GM23338 (cell line): ENCODE measurements at regions not wholly inside any gene's neighbourhood (a gene's known extent, or its start where the extent isn't known, plus 50 kb on each side); places are given as distances from the start of the nearest gene placed in this dataset.

Experiments used
- ATAC-seq: fragments of 200-7000 bp; cut with Tn5 transposase; 3 replicates; pipeline ENCODE4 v1.9.1; 2020
- DNase-seq: peaks from one replicate; pipeline ENCODE4 v3.0.0-alpha.2; 2015; ENCODE audit warnings: low spot score
- H2AFZ ChIP-seq: fragments of 200-600 bp; sonication (generic); 2 replicates; pipeline ENCODE4 v1.8.0; 2016; ENCODE audit warnings: antibody characterized with exemption, mild to moderate bottlenecking, moderate library complexity
- H3F3A ChIP-seq: fragments of 200-600 bp; sonication (generic); replicated peaks from 2 replicates; pipeline ENCODE4 v1.8.0; 2017; ENCODE audit warnings: antibody characterized with exemption, mixed run types, low read depth
- H3K27ac ChIP-seq: fragments of 200-600 bp; sonication (generic); 2 replicates; pipeline ENCODE4 v1.6.1; 2016; ENCODE audit warnings: low read depth
- H3K27me3 ChIP-seq: fragments of 200-600 bp; sonication (generic); 2 replicates; pipeline ENCODE4 v1.8.0; 2016; ENCODE audit warnings: mild to moderate bottlenecking, mixed run types, moderate library complexity; ENCODE audit not compliant: insufficient read depth
- H3K36me3 ChIP-seq: fragments of 200-600 bp; sonication (generic); 2 replicates; pipeline ENCODE4 v1.8.0; 2016; ENCODE audit warnings: mild to moderate bottlenecking; ENCODE audit not compliant: insufficient read depth
- H3K4me1 ChIP-seq: fragments of 200-600 bp; sonication (generic); 2 replicates; pipeline ENCODE4 v1.8.0; 2016; ENCODE audit warnings: mild to moderate bottlenecking, moderate library complexity; ENCODE audit not compliant: insufficient read depth
- H3K4me2 ChIP-seq: fragments of 200-600 bp; sonication (generic); 2 replicates; pipeline ENCODE4 v1.7.1; 2017; ENCODE audit warnings: mixed run types
- H3K4me3 ChIP-seq: fragments of 200-600 bp; sonication (generic); 2 replicates; pipeline ENCODE4 v1.6.1; 2016; ENCODE audit warnings: mixed run types
- H3K79me2 ChIP-seq: fragments of 200-600 bp; sonication (generic); replicated peaks from 2 replicates; pipeline ENCODE4 v1.8.0; 2017; ENCODE audit warnings: mild to moderate bottlenecking; ENCODE audit not compliant: insufficient read depth
- H3K9me2 ChIP-seq: fragments of 200-600 bp; sonication (generic); 2 replicates; pipeline ENCODE4 v1.8.0; 2017; ENCODE audit not compliant: insufficient read depth
- H4K20me1 ChIP-seq: fragments of 200-600 bp; sonication (generic); replicated peaks from 2 replicates; pipeline ENCODE4 v1.8.0; 2017; ENCODE audit warnings: mild to moderate bottlenecking; ENCODE audit not compliant: insufficient read depth
- H3K27ac Mint-ChIP-seq: 2 replicates; pipeline ENCODE4 v1.8.0; 2020; ENCODE audit warnings: inconsistent platforms, mild to moderate bottlenecking, moderate library complexity, mixed read lengths
- H3K27me3 Mint-ChIP-seq: 3 replicates; pipeline ENCODE4 v1.8.0; 2022; ENCODE audit warnings: low read depth, mild to moderate bottlenecking, moderate library complexity, mixed read lengths, inconsistent platforms; ENCODE audit not compliant: insufficient read depth, poor library complexity
- H3K36me3 Mint-ChIP-seq: 3 replicates; pipeline ENCODE4 v1.8.0; 2021; ENCODE audit warnings: low read depth, mild to moderate bottlenecking, inconsistent platforms, moderate library complexity, mixed read lengths
- H3K4me1 Mint-ChIP-seq: 3 replicates; pipeline ENCODE4 v1.8.0; 2020; ENCODE audit warnings: mild to moderate bottlenecking, inconsistent platforms, mixed read lengths
- H3K4me3 Mint-ChIP-seq: 3 replicates; pipeline ENCODE4 v1.8.0; 2021; ENCODE audit warnings: moderate library complexity, mild to moderate bottlenecking, inconsistent platforms, mixed read lengths
- H3K9me3 Mint-ChIP-seq: 3 replicates; pipeline ENCODE4 v1.8.0; 2020; ENCODE audit warnings: moderate library complexity, mild to moderate bottlenecking, inconsistent platforms, mixed read lengths
- CREB1 ChIP-seq: fragments of 250-450 bp; sonication (Bioruptor Pico); IDR thresholded peaks from 2 replicates; pipeline ENCODE4 v1.5.0; 2020; ENCODE audit warnings: low read depth, mild to moderate bottlenecking, moderate library complexity
- EZH2 ChIP-seq: fragments of 200-600 bp; sonication (generic); IDR thresholded peaks from one replicate; pipeline ENCODE4 v1.8.0; 2017; ENCODE audit warnings: antibody characterized with exemption, mild to moderate bottlenecking, low read depth; ENCODE audit not compliant: unreplicated experiment
- EZH2phosphoT487 ChIP-seq: fragments of 200-600 bp; sonication (generic); IDR thresholded peaks from one replicate; pipeline ENCODE4 v1.8.1; 2018; ENCODE audit warnings: antibody characterized with exemption; ENCODE audit not compliant: unreplicated experiment
- JUNB ChIP-seq: IDR thresholded peaks from one replicate; pipeline ENCODE4 v1.6.1; 2016; ENCODE audit warnings: antibody characterized with exemption; ENCODE audit not compliant: unreplicated experiment
- NANOG ChIP-seq: IDR thresholded peaks from 2 replicates; pipeline ENCODE4 v1.6.1; 2016; ENCODE audit warnings: antibody characterized with exemption, borderline replicate concordance
- POLR2AphosphoS5 ChIP-seq: IDR thresholded peaks from 2 replicates; pipeline ENCODE4 v1.6.1; 2016; ENCODE audit warnings: antibody characterized with exemption, low read depth
- STAT1 ChIP-seq: IDR thresholded peaks from one replicate; pipeline ENCODE4 v1.6.1; 2016; ENCODE audit warnings: antibody characterized with exemption; ENCODE audit not compliant: unreplicated experiment
- ZNF114 ChIP-seq: fragments of 250-450 bp; sonication (Bioruptor Pico); IDR thresholded peaks from 2 replicates; pipeline ENCODE4 v1.5.0; 2020; ENCODE audit warnings: mild to moderate bottlenecking, moderate library complexity
- ZNF331 ChIP-seq: fragments of 250-450 bp; sonication (Bioruptor Pico); IDR thresholded peaks from 2 replicates; pipeline ENCODE4 v1.5.0; 2020; ENCODE audit warnings: low read depth, mild to moderate bottlenecking, moderate library complexity
- TF ChIP-seq, protein P1 (sequence below): IDR thresholded peaks from 2 replicates; pipeline ENCODE4 v1.6.1; 2016; ENCODE audit warnings: antibody characterized with exemption
- TF ChIP-seq, protein P2 (sequence below), 2 experiments: fragments of 200-600 bp in 1 of 2; sonication (generic) in 1 of 2; conservative IDR thresholded peaks; 2 replicates each; pipeline versions ENCODE4 v1.5.1 to v1.6.1; 2016 to 2017; ENCODE audit warnings: antibody characterized with exemption in 2 of 2, low read depth in 2 of 2, mild to moderate bottlenecking in 2 of 2, moderate library complexity in 1 of 2
- TF ChIP-seq, protein P3 (sequence below): IDR thresholded peaks from one replicate; pipeline ENCODE4 v1.6.1; 2018; ENCODE audit warnings: antibody characterized with exemption; ENCODE audit not compliant: unreplicated experiment
- TF ChIP-seq, protein P4 (sequence below): fragments of 250-450 bp; sonication (Bioruptor Pico); IDR thresholded peaks from 2 replicates; pipeline ENCODE4 v1.5.0; 2020; ENCODE audit warnings: mild to moderate bottlenecking, moderate library complexity

DNA sequence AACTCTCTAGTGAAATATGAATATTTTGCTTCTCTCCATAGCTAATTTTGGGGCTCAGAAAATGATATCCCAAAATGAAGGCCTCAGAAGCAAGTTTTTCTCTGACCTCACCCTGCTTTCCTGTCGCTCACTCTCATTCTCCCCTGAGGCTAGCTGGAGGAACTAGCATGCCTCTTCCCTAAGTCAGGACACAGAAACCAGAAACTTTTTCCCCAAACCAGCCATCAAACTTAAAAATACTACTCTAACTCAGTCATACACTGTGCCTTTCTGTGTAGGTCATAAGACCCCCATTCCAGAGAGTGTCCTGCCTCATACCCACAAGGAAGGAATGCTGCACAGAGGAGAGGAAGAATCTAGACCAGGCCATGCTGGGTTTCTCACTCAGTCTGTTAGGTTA, 329.6 kb downstream of the PCDH20 start:
- H3K27me3 ChIP-seq, result no peaks in the 10 kb centered on the region
- ATAC-seq (no peak), DNase-seq (no peak)
- H3F3A ChIP-seq, result no peaks in the 10 kb centered on the region
- no peak overlapping the region for H3K4me3 ChIP-seq
- no peaks in the 10 kb centered on the region for H3K36me3 ChIP-seq
- peaks cover 8% of the 10 kb centered on the region; the same call in 1 of the 2 replicates for H3K9me2 ChIP-seq
- peaks cover 12% of the 10 kb centered on the region for H3K4me1 ChIP-seq
- no peaks in the 10 kb centered on the region for H4K20me1 ChIP-seq
- Mint-ChIP-seq H3K4me1 (peaks cover 29% of the 10 kb centered on the region), H3K27ac (peak overlapping the region; percentile 29; the same call in 1 of the 2 replicates), H3K9me3 (peaks cover 15% of the 10 kb centered on the region), H3K27me3 (peaks cover 9% of the 10 kb centered on the region), H3K36me3 (peaks cover 43% of the 10 kb centered on the region), H3K4me3 (no peak overlapping the region)
- peak overlapping the region; percentile 17; the same call in 1 of the 2 replicates for H3K4me2 ChIP-seq
- TF ChIP-seq, protein P1, sequence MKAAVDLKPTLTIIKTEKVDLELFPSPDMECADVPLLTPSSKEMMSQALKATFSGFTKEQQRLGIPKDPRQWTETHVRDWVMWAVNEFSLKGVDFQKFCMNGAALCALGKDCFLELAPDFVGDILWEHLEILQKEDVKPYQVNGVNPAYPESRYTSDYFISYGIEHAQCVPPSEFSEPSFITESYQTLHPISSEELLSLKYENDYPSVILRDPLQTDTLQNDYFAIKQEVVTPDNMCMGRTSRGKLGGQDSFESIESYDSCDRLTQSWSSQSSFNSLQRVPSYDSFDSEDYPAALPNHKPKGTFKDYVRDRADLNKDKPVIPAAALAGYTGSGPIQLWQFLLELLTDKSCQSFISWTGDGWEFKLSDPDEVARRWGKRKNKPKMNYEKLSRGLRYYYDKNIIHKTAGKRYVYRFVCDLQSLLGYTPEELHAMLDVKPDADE, result no peak
- no peak for TF ChIP-seq JUNB
- TF ChIP-seq STAT1, result no peak
- TF ChIP-seq, protein P2, sequence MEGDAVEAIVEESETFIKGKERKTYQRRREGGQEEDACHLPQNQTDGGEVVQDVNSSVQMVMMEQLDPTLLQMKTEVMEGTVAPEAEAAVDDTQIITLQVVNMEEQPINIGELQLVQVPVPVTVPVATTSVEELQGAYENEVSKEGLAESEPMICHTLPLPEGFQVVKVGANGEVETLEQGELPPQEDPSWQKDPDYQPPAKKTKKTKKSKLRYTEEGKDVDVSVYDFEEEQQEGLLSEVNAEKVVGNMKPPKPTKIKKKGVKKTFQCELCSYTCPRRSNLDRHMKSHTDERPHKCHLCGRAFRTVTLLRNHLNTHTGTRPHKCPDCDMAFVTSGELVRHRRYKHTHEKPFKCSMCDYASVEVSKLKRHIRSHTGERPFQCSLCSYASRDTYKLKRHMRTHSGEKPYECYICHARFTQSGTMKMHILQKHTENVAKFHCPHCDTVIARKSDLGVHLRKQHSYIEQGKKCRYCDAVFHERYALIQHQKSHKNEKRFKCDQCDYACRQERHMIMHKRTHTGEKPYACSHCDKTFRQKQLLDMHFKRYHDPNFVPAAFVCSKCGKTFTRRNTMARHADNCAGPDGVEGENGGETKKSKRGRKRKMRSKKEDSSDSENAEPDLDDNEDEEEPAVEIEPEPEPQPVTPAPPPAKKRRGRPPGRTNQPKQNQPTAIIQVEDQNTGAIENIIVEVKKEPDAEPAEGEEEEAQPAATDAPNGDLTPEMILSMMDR (conservative IDR thresholded peaks at IDR 0.05; ENCODE audit: low read depth in 2 of 2), result no peak
- TF ChIP-seq, protein P3, sequence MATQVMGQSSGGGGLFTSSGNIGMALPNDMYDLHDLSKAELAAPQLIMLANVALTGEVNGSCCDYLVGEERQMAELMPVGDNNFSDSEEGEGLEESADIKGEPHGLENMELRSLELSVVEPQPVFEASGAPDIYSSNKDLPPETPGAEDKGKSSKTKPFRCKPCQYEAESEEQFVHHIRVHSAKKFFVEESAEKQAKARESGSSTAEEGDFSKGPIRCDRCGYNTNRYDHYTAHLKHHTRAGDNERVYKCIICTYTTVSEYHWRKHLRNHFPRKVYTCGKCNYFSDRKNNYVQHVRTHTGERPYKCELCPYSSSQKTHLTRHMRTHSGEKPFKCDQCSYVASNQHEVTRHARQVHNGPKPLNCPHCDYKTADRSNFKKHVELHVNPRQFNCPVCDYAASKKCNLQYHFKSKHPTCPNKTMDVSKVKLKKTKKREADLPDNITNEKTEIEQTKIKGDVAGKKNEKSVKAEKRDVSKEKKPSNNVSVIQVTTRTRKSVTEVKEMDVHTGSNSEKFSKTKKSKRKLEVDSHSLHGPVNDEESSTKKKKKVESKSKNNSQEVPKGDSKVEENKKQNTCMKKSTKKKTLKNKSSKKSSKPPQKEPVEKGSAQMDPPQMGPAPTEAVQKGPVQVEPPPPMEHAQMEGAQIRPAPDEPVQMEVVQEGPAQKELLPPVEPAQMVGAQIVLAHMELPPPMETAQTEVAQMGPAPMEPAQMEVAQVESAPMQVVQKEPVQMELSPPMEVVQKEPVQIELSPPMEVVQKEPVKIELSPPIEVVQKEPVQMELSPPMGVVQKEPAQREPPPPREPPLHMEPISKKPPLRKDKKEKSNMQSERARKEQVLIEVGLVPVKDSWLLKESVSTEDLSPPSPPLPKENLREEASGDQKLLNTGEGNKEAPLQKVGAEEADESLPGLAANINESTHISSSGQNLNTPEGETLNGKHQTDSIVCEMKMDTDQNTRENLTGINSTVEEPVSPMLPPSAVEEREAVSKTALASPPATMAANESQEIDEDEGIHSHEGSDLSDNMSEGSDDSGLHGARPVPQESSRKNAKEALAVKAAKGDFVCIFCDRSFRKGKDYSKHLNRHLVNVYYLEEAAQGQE, result no peak
- TF ChIP-seq, protein P4, sequence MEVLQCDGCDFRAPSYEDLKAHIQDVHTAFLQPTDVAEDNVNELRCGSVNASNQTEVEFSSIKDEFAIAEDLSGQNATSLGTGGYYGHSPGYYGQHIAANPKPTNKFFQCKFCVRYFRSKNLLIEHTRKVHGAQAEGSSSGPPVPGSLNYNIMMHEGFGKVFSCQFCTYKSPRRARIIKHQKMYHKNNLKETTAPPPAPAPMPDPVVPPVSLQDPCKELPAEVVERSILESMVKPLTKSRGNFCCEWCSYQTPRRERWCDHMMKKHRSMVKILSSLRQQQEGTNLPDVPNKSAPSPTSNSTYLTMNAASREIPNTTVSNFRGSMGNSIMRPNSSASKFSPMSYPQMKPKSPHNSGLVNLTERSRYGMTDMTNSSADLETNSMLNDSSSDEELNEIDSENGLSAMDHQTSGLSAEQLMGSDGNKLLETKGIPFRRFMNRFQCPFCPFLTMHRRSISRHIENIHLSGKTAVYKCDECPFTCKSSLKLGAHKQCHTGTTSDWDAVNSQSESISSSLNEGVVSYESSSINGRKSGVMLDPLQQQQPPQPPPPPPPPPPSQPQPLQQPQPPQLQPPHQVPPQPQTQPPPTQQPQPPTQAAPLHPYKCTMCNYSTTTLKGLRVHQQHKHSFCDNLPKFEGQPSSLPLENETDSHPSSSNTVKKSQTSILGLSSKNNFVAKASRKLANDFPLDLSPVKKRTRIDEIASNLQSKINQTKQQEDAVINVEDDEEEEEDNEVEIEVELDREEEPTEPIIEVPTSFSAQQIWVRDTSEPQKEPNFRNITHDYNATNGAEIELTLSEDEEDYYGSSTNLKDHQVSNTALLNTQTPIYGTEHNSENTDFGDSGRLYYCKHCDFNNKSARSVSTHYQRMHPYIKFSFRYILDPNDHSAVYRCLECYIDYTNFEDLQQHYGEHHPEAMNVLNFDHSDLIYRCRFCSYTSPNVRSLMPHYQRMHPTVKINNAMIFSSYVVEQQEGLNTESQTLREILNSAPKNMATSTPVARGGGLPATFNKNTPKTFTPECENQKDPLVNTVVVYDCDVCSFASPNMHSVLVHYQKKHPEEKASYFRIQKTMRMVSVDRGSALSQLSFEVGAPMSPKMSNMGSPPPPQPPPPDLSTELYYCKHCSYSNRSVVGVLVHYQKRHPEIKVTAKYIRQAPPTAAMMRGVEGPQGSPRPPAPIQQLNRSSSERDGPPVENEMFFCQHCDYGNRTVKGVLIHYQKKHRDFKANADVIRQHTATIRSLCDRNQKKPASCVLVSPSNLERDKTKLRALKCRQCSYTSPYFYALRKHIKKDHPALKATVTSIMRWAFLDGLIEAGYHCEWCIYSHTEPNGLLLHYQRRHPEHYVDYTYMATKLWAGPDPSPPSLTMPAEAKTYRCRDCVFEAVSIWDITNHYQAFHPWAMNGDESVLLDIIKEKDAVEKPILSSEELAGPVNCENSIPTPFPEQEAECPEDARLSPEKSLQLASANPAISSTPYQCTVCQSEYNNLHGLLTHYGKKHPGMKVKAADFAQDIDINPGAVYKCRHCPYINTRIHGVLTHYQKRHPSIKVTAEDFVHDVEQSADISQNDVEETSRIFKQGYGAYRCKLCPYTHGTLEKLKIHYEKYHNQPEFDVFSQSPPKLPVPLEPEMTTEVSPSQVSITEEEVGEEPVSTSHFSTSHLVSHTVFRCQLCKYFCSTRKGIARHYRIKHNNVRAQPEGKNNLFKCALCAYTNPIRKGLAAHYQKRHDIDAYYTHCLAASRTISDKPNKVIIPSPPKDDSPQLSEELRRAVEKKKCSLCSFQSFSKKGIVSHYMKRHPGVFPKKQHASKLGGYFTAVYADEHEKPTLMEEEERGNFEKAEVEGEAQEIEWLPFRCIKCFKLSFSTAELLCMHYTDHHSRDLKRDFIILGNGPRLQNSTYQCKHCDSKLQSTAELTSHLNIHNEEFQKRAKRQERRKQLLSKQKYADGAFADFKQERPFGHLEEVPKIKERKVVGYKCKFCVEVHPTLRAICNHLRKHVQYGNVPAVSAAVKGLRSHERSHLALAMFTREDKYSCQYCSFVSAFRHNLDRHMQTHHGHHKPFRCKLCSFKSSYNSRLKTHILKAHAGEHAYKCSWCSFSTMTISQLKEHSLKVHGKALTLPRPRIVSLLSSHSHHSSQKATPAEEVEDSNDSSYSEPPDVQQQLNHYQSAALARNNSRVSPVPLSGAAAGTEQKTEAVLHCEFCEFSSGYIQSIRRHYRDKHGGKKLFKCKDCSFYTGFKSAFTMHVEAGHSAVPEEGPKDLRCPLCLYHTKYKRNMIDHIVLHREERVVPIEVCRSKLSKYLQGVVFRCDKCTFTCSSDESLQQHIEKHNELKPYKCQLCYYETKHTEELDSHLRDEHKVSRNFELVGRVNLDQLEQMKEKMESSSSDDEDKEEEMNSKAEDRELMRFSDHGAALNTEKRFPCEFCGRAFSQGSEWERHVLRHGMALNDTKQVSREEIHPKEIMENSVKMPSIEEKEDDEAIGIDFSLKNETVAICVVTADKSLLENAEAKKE, result no peak
- TF ChIP-seq POLR2AphosphoS5, result no peak
- TF ChIP-seq ZNF331 (CRISPR knock-in tag), result no peak
- no peak for TF ChIP-seq NANOG
- no peak for TF ChIP-seq ZNF114 (CRISPR knock-in tag)
- no peak for TF ChIP-seq EZH2phosphoT487
- TF ChIP-seq EZH2, result no peak
- no peak for TF ChIP-seq CREB1 (CRISPR knock-in tag)
- no peak overlapping the region; the same call in 1 of the 2 replicates for H3K27ac ChIP-seq
- H3K79me2 ChIP-seq, result no peaks in the 10 kb centered on the region
- no peak overlapping the region for H2AFZ ChIP-seq
